ENCODE measurements at regions not wholly inside any gene's neighbourhood (a gene's known extent, or its start where the extent isn't known, plus 50 kb on each side); places are given as distances from the start of the nearest gene placed in this dataset.
"Not testable (repeated sequence)": the region's sequence is repeated elsewhere in the genome, so short reads cannot be mapped to it uniquely, and the experiment has no call there.

- DNase-seq (ENCODE audit: low spot score): no peak
These were observed 250.2 kb downstream of the NUF2 start for GRCh38 chr1:163571950-163572349.

DNA sequence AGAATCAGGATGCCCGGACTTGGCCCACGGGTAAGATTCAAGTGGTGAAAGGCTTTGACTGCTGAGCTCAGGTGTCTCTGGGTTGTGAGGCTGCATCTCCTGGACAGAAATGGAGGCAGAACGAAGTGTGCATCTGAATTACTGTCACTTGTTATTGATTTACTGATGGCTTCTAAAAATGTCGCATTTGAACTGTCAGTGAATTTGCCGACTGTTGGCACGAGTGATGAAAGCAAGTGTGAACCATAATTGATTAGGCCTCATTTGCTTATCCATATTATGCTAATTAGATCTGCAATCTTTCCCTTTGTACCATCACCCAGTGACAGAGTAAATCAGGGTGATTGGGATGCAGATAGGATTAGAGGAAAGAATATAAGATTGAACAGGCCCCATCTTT, 252.4 kb downstream of the NUF2 start:
- DNase-seq (ENCODE audit: low spot score): no peak

DNA sequence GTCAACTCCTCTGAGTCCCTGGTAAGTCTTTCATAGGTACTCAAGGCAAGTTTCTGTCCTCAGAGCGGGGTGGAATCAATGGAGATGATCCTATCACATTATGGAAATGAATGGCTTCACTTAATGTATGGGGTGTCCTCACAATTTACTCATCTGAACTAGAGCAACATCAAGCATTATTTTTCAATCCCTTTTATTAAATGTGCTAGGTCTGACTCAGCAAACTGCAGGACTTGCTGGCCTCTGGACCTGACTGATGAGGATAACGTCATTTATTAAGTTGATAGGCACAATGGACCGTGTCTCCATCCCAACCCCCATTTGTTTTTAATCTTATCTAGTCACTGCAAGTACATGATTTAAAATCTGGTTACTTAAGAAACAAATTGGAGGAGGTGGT, 259.2 kb downstream of the NUF2 start:
- no peak for DNase-seq (ENCODE audit: low spot score)

- no peak for DNase-seq (ENCODE audit: low spot score)
These were observed 262.0 kb downstream of the NUF2 start for GRCh38 chr1:163583661-163584181.

DNA sequence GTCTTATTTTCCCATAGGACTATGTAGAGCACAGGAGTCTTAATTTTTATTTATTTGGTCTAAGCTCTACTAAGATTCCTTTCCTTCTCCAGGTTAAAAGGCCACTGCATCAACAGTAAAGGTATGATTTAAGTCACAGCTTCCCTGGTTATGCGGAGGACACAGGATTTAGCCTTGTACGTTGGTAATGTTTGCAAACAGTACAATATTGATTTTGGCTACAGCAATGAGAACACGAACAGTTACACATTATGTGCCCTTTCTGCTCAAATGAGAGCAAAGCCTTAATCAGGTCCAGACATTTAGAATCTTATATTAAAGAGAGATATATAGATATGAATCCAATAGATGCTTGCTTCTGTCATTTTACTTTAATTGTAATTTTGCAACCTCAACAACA, 264.0 kb downstream of the NUF2 start:
- DNase-seq (ENCODE audit: low spot score): no peak

DNA sequence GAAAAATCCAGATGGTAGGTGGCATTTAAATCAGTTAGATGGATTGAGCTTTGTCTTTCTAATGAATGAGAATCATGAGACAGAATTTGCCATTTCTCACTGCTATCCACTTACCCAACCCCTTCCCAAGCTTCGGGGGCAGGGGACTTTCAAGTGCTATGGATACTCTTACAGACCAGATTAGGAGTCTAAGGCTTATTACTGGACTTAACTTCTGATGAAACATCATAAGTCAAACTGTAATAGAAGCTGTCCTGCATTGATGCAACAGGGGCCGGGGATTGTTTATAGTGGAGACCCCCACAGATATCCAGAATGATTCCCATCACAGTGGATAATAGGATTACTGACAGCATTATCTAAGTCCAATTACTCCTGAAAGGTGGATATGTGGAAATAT, 267.0 kb downstream of the NUF2 start:
- DNase-seq (ENCODE audit: low spot score): no peak

- no peak for DNase-seq (ENCODE audit: low spot score)
These were observed 268.0 kb downstream of the NUF2 start for GRCh38 chr1:163589735-163590134.

DNA sequence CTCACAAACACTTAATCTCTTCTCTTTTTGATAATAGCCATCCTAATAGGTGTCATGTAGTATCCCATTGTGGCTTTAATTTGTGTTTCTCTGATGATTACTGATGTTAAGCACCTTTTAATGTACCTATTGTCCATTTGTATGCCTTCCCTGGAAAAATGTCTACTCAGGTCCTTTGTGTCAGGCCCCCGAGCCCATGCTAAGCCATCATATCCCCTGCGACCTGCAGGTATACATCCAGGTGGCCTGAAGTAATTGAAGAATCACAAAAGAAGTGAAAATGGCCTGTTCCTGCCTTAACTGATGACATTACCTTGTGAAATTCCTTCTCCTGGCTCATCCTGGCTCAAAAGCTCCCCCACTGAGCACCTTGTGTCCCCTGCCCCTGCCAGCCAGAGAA, 269.4 kb downstream of the NUF2 start:
- not testable (repeated sequence) for DNase-seq (ENCODE audit: low spot score)

- DNase-seq (ENCODE audit: low spot score): not testable (repeated sequence)
These were observed 270.9 kb downstream of the NUF2 start for GRCh38 chr1:163592623-163593022.

DNA sequence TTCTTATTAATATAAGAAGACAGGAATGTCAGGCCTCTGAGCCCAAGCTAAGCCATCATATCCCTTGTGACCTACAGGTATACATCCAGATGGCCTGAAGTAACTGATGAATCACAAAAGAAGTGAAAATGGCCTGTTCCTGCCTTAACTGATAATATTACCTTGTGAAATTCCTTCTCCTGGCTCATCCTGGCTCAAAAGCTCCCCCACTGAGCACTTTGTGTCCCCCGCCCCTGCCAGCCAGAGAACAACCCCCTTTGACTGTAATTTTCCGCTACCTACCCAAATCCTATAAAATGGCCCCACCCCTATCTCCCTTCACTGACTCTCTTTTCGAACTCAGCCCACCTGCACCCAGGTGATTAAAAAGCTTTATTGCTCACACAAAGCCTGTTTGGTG, 274.4 kb downstream of the NUF2 start:
- DNase-seq (ENCODE audit: low spot score): not testable (repeated sequence)

GRCh38 chr1:163596541-163597258, 274.9 kb downstream of the NUF2 start:
- DNase-seq (ENCODE audit: low spot score): no peak

- no peak for DNase-seq (ENCODE audit: low spot score)
These were observed 282.6 kb downstream of the NUF2 start for GRCh38 chr1:163604321-163604720.

DNA sequence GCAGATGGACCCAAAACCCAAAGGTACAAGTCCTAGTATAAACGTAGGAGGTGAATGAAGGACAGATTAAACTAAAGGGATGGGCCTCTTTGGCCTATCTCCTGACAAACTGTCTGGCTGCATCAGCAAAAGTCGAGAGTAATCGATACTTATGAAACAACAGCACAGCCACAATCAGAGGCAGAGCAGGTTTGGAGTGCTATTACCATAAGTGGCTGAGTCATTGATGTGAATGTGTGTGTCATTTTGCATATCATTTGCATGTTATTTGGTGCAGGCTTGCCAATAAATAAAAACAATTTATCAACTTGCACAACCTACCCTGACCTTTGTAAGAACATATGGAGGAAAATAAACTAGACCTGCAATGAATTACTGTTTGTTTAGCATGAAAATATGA, 283.1 kb downstream of the NUF2 start:
- DNase-seq (ENCODE audit: low spot score): no peak

GRCh38 chr1:163608979-163609378, 287.2 kb downstream of the NUF2 start:
- DNase-seq (ENCODE audit: low spot score): no peak

DNA sequence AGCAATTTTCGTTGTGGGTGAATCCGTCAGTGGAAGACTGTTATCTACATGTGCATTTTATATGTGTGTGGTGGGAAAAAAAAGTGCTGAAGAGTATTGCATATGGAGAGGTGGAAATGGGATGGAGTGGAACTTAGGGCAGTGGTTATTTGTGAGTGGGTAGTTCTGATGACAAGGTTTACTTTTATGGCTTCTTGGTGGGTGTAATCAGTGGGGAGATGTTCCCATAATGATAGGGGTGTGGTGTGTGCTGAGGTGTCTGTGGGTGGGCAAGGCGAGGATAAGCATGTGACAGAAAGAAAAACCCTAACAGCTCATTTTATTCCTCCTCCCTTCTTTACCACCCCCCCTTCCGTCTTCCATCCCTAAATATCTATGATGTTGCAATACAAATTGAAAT, 288.1 kb downstream of the NUF2 start:
- no peak for DNase-seq (ENCODE audit: low spot score)

GRCh38 chr1:163610486-163610885, 288.7 kb downstream of the NUF2 start:
- no peak for DNase-seq (ENCODE audit: low spot score)

DNA sequence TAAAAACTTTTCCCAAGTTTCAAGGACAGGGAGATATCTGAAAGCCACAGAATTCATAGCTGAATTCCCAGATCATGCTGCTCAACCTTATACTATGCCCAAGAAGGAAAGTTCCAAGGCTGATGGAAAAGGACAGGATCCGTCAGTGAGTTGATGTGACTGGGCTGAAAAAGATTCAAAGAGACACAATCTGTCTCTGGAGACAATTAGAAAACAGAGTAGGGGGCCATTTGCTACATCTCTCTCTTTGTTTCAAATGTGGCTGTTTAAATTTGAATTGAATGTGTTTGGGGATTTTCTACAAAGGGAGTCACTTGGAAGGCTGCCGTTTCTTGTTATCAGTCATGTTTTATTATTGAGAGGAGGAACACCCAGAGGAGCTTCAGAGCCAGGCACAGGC, 292.6 kb downstream of the NUF2 start:
- no peak for DNase-seq (ENCODE audit: low spot score)

DNA sequence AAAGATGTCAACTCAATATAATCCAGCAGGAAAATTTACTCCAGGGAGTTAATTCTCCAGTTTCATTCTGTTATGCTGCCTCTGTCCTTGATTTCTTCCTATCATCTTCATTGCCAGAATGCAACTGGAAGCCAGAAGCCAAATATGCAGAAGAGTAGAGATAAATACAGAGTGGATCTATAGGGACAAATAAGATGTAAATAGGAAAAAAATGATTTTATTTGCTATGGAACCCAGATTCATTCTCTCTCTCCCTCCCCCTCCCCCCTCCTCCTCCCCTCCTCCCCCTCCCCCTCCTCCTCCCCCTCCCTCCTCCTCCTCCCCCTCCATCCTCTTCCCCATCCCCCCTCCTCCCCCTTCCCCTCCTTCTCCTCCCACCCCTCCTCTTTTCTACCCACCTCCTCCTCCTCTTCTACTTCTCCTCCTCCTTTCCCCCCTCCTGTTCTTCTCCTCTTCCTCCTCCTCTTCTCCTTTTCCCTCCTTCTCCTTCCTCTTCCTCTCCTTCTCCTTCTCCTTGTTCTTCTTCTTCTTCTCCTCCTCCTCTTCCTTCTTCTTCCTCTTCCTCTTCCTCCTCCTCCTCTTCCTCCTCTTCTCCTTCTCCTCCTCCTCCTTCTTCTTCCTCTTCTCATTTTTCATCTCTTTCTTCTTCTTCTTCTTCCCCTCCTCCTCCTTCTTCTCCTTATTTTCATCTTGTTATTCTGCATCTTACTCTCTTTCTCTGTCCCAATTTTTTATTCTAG, 306.4 kb downstream of the NUF2 start:
- no peak for DNase-seq (ENCODE audit: low spot score)

GRCh38 chr1:163632269-163632668, 310.5 kb downstream of the NUF2 start:
- DNase-seq (ENCODE audit: low spot score): no peak

DNA sequence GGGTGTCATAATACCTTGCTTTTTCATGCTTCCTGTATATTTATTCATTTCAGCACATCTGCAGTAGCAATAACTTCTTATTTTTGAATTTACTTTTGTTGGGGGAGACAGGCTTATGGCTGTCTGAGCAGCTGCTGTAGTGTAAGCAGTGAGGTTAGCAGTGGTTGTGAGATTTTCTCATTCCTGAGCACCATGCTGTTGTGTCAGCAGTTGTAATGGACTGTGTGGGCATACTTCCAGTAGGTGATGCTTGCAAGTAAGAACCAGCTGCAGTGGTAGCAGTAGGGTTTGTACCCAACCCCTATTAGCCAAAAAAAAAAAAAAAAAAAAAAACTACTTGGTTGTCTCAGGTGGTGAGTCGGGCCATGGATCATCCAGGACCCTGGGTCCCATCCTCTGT, 311.6 kb downstream of the NUF2 start:
- no peak for DNase-seq (ENCODE audit: low spot score)

DNA sequence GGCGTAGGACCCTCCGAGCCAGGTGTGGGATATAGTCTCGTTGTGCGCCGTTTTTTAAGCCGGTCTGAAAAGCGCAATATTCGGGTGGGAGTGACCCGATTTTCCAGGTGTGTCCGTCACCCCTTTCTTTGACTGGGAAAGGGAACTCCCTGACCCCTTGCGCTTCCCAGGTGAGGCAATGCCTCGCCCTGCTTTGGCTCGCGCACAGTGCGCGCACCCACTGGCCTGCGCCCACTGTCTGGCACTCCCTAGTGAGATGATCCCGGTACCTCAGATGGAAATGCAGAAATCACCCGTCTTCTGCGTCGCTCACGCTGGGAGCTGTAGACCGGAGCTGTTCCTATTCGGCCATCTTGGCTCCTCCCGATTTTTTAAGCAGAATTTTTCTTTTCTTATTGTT, 323.9 kb downstream of the NUF2 start:
- DNase-seq (ENCODE audit: low spot score): not testable (repeated sequence)

- DNase-seq (ENCODE audit: low spot score): no peak
These were observed 328.9 kb downstream of the NUF2 start for GRCh38 chr1:163650624-163651023.

- DNase-seq (ENCODE audit: low spot score): no peak
These were observed 330.7 kb downstream of the NUF2 start for GRCh38 chr1:163652441-163652840.

Data from ureter (tissue), 1 donor.